K562 (cell line): ENCODE measurements at regions not wholly inside any gene's neighbourhood (a gene's known extent, or its start where the extent isn't known, plus 50 kb on each side); places are given as distances from the start of the nearest gene placed in this dataset.

Source experiments
- ATAC-seq: fragments of 200-7000 bp; cut with Tn5 transposase; 3 replicates; pipeline ENCODE4 v1.9.1; 2020; ENCODE audit warnings: moderate library complexity
- BruUV-seq: library from RNA; stranded (reverse); fragments of 400-500 nt; replicated peaks from 2 replicates; lab custom pipeline; 2021; lab: Mats Ljungman, UMichigan
- CTCF ChIA-PET: fragments of 300-600 bp; formaldehyde crosslinking; extraction: SDS; loops from one replicate; lab custom pipeline; 2021; ENCODE audit warnings: low intra/inter-chr PET ratio; lab: Yijun Ruan, JAX
- POLR2A ChIA-PET: fragments of 300-600, 350-650 bp; sonication (Branson Sonifier 250); formaldehyde crosslinking; extraction: SDS; loops from one replicate; lab custom pipeline; 2021; ENCODE audit warnings: antibody characterized with exemption, inconsistent platforms; lab: Yijun Ruan, JAX
- DNase-seq, 4 experiments: peaks; one replicate each; pipeline versions ENCODE4 v3.0.0 to v3.0.0-alpha.2; 2011 to 2018; ENCODE audit warnings: low spot score in 3 of 4, mixed read lengths in 3 of 4; ENCODE audit errors: extremely low read depth in 1 of 4
- FAIRE-seq: peaks from 2 replicates; lab custom pipeline; 2011; peaks lifted over from hg19 to GRCh38; lab: Jason Lieb, UNC
- H2AFZ ChIP-seq: 2 replicates; pipeline ENCODE4 v1.6.0; 2011; ENCODE audit warnings: low read depth, low read length, control low read depth, inconsistent platforms
- H3K27ac ChIP-seq: fragments of 200-600 bp; 3 replicates; pipeline ENCODE4 v1.8.0; 2011; ENCODE audit warnings: low read depth, mild to moderate bottlenecking, control low read depth, inconsistent platforms, low read length, moderate library complexity, mixed read lengths; ENCODE audit errors: extremely low read depth
- H3K27me3 ChIP-seq, 2 experiments: fragments of 300-600 bp in 1 of 2; 2 replicates in 1 of 2; 3 replicates in 1 of 2; pipeline versions ENCODE4 v1.6.0 to v1.8.0; 2011; ENCODE audit warnings: inconsistent platforms in 2 of 2, low read length in 2 of 2, mild to moderate bottlenecking in 1 of 2, mixed read lengths in 1 of 2, moderate library complexity in 1 of 2; ENCODE audit not compliant: control insufficient read depth in 2 of 2, insufficient read depth in 2 of 2
- H3K36me3 ChIP-seq: fragments of 300-600 bp; 3 replicates; pipeline ENCODE4 v1.8.0; 2011; ENCODE audit warnings: mild to moderate bottlenecking, low read length, inconsistent platforms; ENCODE audit not compliant: control insufficient read depth, insufficient read depth
- H3K4me1 ChIP-seq, 2 experiments: fragments of 200-600 bp in 1 of 2; replicated peaks in 1 of 2; 2 replicates in 1 of 2; 3 replicates in 1 of 2; pipeline versions ENCODE4 v1.5.1 to v1.8.0; 2011; ENCODE audit warnings: inconsistent platforms in 2 of 2, low read length in 2 of 2, mild to moderate bottlenecking in 1 of 2, mixed read lengths in 1 of 2, moderate library complexity in 1 of 2; ENCODE audit not compliant: control insufficient read depth in 2 of 2, insufficient read depth in 2 of 2
- H3K4me2 ChIP-seq: 2 replicates; pipeline ENCODE4 v1.6.1; 2011; ENCODE audit warnings: low read length, control low read depth, inconsistent platforms, mixed read lengths; ENCODE audit not compliant: insufficient read depth
- H3K4me3 ChIP-seq: fragments of 200-600 bp; sonication (generic), shearing (Covaris generic); 2 replicates; pipeline ENCODE4 v1.5.1; 2016; ENCODE audit warnings: control low read depth, inconsistent platforms
- H3K79me2 ChIP-seq: fragments of 200-600 bp; 3 replicates; pipeline ENCODE4 v1.8.0; 2011; ENCODE audit warnings: low read length, inconsistent platforms; ENCODE audit not compliant: control insufficient read depth, insufficient read depth
- H3K9ac ChIP-seq, 2 experiments: 2 replicates each; pipeline versions ENCODE4 v1.6.0 to v1.6.1; 2011; ENCODE audit warnings: low read depth in 2 of 2, low read length in 2 of 2, control low read depth in 1 of 2, inconsistent platforms in 1 of 2, mild to moderate bottlenecking in 1 of 2, mixed read lengths in 1 of 2; ENCODE audit not compliant: insufficient read depth in 1 of 2
- H3K9me1 ChIP-seq: one replicate; pipeline ENCODE4 v1.6.0; 2011; ENCODE audit warnings: inconsistent platforms, mild to moderate bottlenecking, low read length, moderate library complexity; ENCODE audit not compliant: control insufficient read depth, insufficient read depth
- H3K9me3 ChIP-seq: replicated peaks from 2 replicates; pipeline ENCODE4 v1.5.1; 2011; ENCODE audit warnings: low read depth, low read length, inconsistent platforms; ENCODE audit not compliant: control insufficient read depth, insufficient read depth
- H4K20me1 ChIP-seq: replicated peaks from 2 replicates; pipeline ENCODE4 v1.6.1; 2011; ENCODE audit warnings: low read length, inconsistent platforms, mixed read lengths; ENCODE audit not compliant: control insufficient read depth, insufficient read depth
- C11orf30 ChIP-seq: fragments of 450-650 bp; IDR thresholded peaks from 2 replicates; pipeline ENCODE4 v1.6.1; 2016; ENCODE audit warnings: low read depth, mild to moderate bottlenecking
- HNRNPUL1 ChIP-seq: fragments of 200-400 bp; formaldehyde crosslinking; IDR thresholded peaks from 2 replicates; pipeline ENCODE4 v1.6.1; 2017; ENCODE audit warnings: low read length
- MAFF ChIP-seq: IDR thresholded peaks from 2 replicates; pipeline ENCODE4 v1.6.1; 2012; ENCODE audit warnings: low read length, improper control_type of control experiment
- MAFG ChIP-seq: fragments of 450-650 bp; conservative IDR thresholded peaks from 2 replicates; pipeline ENCODE4 v1.6.1; 2016; ENCODE audit warnings: missing genetic modification characterization, missing compliant biosample characterization
- MECOM ChIP-seq: fragments of 250-450 bp; sonication (Bioruptor Pico); IDR thresholded peaks from 2 replicates; pipeline ENCODE4 v1.8.0; 2022; ENCODE audit warnings: inconsistent platforms
- SLC30A9 ChIP-seq: fragments of 250-450 bp; sonication (Bioruptor Pico); IDR thresholded peaks from 2 replicates; pipeline ENCODE4 v1.8.0; 2022; ENCODE audit warnings: mild to moderate bottlenecking, moderate library complexity
- TBL1XR1 ChIP-seq, 2 experiments: IDR thresholded peaks; 2 replicates each; pipeline ENCODE4 v1.6.1; 2012; ENCODE audit warnings: improper control_type of control experiment in 2 of 2, low read length in 2 of 2, mild to moderate bottlenecking in 1 of 2
- TCF3 ChIP-seq: sonication (generic); formaldehyde crosslinking; IDR thresholded peaks from 2 replicates; pipeline ENCODE4 v1.4.0; 2020; ENCODE audit warnings: mild to moderate bottlenecking, missing genetic modification reagents
- ZNF316 ChIP-seq: fragments of 450-650 bp; IDR thresholded peaks from 2 replicates; pipeline ENCODE4 v1.6.1; 2016
- ZNF668 ChIP-seq: fragments of 250-450 bp; sonication (Bioruptor Pico); IDR thresholded peaks from 2 replicates; pipeline ENCODE4 v1.8.0; 2022; ENCODE audit warnings: mild to moderate bottlenecking, inconsistent platforms
- WGBS: fragments of 100-300 bp; shearing (Covaris generic); methylation state at CpG from one replicate; pipeline ENCODE4 v1.1.6; 2016; ENCODE audit warnings: low coverage, mixed read lengths; ENCODE audit not compliant: insufficient coverage; ENCODE audit errors: missing lambda C conversion rate; 5-methylcytosine and 5-hydroxymethylcytosine counted together
- in situ Hi-C: fragments of 300-500 bp; cut with MboI; formaldehyde crosslinking; loops from 4 replicates; pipeline ENCODE4 v1.15.0; 2018; ENCODE audit warnings: inconsistent platforms, mixed read lengths
- intact Hi-C: fragments of 100-400 bp; cut with micrococcal nuclease; formaldehyde crosslinking; loops from 2 replicates; pipeline ENCODE4 v1.14.2; 2022
- TF ChIP-seq, protein P1 (sequence below), 2 experiments: fragments of 450-650 bp; IDR thresholded peaks; 2 replicates each; pipeline ENCODE4 v1.6.1; 2018; ENCODE audit warnings: mild to moderate bottlenecking in 2 of 2, low read depth in 1 of 2; ENCODE audit not compliant: partially characterized antibody in 2 of 2
- TF ChIP-seq, protein P2 (sequence below): fragments of 250-450 bp; sonication (Bioruptor Pico); IDR thresholded peaks from 2 replicates; pipeline ENCODE4 v1.9.0; 2021; ENCODE audit warnings: mild to moderate bottlenecking

DNA sequence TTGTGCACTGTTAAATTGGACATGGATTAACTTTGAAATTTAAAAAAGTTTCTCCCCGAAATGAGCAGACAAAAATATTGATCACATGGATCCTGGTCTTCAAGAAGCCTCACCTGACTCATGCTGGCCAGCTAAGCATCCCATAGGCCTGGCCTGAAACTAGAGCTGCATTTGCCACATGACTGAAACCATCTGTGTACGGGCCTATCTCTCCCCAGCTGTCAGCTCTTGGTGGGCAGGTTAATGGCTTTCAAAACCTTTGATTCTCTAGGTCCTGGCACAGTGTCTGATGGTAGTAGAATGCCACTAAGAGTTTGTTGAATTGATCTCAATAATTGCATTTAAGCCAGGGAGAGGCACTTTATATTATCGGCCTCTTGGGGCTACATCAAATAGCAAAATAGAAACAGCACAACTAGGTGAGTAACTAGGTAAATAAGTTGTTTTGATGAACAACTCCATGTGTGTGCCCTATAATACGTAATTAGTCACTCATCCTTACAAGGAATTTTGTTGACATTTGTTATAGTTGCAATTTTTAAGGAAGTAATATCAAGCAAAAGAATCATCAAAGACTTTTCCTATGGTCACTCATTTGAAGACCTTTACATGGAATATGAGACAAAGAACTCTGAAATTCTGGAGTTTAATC is 251.1 kb downstream of the SP3 start (continued):
- TF ChIP-seq, protein P1, sequence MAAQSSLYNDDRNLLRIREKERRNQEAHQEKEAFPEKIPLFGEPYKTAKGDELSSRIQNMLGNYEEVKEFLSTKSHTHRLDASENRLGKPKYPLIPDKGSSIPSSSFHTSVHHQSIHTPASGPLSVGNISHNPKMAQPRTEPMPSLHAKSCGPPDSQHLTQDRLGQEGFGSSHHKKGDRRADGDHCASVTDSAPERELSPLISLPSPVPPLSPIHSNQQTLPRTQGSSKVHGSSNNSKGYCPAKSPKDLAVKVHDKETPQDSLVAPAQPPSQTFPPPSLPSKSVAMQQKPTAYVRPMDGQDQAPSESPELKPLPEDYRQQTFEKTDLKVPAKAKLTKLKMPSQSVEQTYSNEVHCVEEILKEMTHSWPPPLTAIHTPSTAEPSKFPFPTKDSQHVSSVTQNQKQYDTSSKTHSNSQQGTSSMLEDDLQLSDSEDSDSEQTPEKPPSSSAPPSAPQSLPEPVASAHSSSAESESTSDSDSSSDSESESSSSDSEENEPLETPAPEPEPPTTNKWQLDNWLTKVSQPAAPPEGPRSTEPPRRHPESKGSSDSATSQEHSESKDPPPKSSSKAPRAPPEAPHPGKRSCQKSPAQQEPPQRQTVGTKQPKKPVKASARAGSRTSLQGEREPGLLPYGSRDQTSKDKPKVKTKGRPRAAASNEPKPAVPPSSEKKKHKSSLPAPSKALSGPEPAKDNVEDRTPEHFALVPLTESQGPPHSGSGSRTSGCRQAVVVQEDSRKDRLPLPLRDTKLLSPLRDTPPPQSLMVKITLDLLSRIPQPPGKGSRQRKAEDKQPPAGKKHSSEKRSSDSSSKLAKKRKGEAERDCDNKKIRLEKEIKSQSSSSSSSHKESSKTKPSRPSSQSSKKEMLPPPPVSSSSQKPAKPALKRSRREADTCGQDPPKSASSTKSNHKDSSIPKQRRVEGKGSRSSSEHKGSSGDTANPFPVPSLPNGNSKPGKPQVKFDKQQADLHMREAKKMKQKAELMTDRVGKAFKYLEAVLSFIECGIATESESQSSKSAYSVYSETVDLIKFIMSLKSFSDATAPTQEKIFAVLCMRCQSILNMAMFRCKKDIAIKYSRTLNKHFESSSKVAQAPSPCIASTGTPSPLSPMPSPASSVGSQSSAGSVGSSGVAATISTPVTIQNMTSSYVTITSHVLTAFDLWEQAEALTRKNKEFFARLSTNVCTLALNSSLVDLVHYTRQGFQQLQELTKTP (IDR thresholded peaks at IDR 0.05; ENCODE audit: low read depth in 1 of 2, partially characterized antibody in 2 of 2), result no peak

- Histone ChIP-seq H3K27me3 (no peaks in the 10 kb centered on the region), H3K4me3 (no peak overlapping the region), H3K9me1 (no peaks in the 10 kb centered on the region), H3K4me2 (no peak overlapping the region), H3K27ac (no peak overlapping the region), H3K36me3 (no peaks in the 10 kb centered on the region), H3K9me3 (no peaks in the 10 kb centered on the region)
- intact Hi-C loops, result no loop called here
- no peak for TF ChIP-seq MECOM (CRISPR knock-in tag)
- peak; percentile 65 for TF ChIP-seq ZNF316
- peak; percentile 29; the same call in 1 of the 2 replicates for TF ChIP-seq C11orf30
- no peak for TF ChIP-seq HNRNPUL1
- TF ChIP-seq, protein P2, sequence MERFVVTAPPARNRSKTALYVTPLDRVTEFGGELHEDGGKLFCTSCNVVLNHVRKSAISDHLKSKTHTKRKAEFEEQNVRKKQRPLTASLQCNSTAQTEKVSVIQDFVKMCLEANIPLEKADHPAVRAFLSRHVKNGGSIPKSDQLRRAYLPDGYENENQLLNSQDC (CRISPR knock-in tag), result no peak
- no peak for TF ChIP-seq SLC30A9 (CRISPR knock-in tag)
- no peak for TF ChIP-seq ZNF668 (CRISPR knock-in tag)
- TF ChIP-seq TBL1XR1 (IDR thresholded peaks at IDR 0.05; ENCODE audit: low read length in 2 of 2), result no peak
- TF ChIP-seq MAFG, result peak; percentile 34; the same call in 1 of the 2 replicates
- TF ChIP-seq MAFF, result peak; percentile 39; the same call in 1 of the 2 replicates
- no peak for TF ChIP-seq TCF3 (CRISPR knock-in tag)
- TF ChIP-seq, all 486 proteins: peak for 4
- Histone ChIP-seq H4K20me1 (no peaks in the 10 kb centered on the region), H3K9ac (no peak overlapping the region), H3K79me2 (no peaks in the 10 kb centered on the region), H2AFZ (no peak overlapping the region), H3K4me1 (no peaks in the 10 kb centered on the region)
- CTCF ChIA-PET, result no interaction called here
- no TSS peak for BruUV-seq
- in situ Hi-C loops, result no loop called here
- POLR2A ChIA-PET, result no interaction called here
- ATAC-seq (no peak), DNase-seq (no peak), FAIRE-seq (no peak)
- 0% methylated on average over 5 of the region's 5 CpGs for WGBS
These were observed 249.7 kb downstream of the SP3 start for GRCh38 chr2:173715441-173715840.
